Thyroid gland (tissue), 4 donors: ENCODE measurements at regions not wholly inside any gene's neighbourhood (a gene's known extent, or its start where the extent isn't known, plus 50 kb on each side); places are given as distances from the start of the nearest gene placed in this dataset. TPM values are rescaled to one million over a fixed set of nuclear protein-coding genes. Genes with fewer than 3 reads are reported as not detected.

ENCODE experiments used
- DNase-seq, 2 donors: peaks; one replicate each; pipeline ENCODE4 v3.0.0-alpha.2; 2019
- H3K27ac ChIP-seq, 3 donors: fragments of 200-600 bp; sonication (generic); 1 replicate in 2 of 3; 2 replicates in 1 of 3; pipeline ENCODE4 v1.5.1; 2016 to 2019; ENCODE audit warnings: mild to moderate bottlenecking in 1 of 3, moderate library complexity in 1 of 3
- H3K27me3 ChIP-seq: fragments of 200-600 bp; sonication (generic); one replicate; pipeline ENCODE4 v1.5.1; 2019
- H3K36me3 ChIP-seq, 2 donors: fragments of 200-600 bp; sonication (generic); one replicate each; pipeline ENCODE4 v1.5.1; 2016 to 2019
- H3K4me1 ChIP-seq, 2 donors: fragments of 200-600 bp; sonication (generic); one replicate each; pipeline ENCODE4 v1.5.1; 2017 to 2019
- H3K4me3 ChIP-seq, 3 donors: fragments of 200-600 bp; sonication (generic); replicated peaks in 1 of 3; 1 replicate in 2 of 3; 2 replicates in 1 of 3; pipeline ENCODE4 v1.5.1; 2016; ENCODE audit warnings: mild to moderate bottlenecking in 1 of 3
- H3K9me3 ChIP-seq: fragments of 200-600 bp; sonication (generic); one replicate; pipeline ENCODE4 v1.5.1; 2017
- CTCF ChIP-seq, 6 experiments: fragments of 200-600 bp in 3 of 6; fragments of 450-650 bp in 3 of 6; sonication (generic) in 3 of 6; IDR thresholded peaks; one replicate each; pipeline ENCODE4 v1.5.1; 2016 to 2019; ENCODE audit warnings: antibody characterized with exemption in 6 of 6, mild to moderate bottlenecking in 2 of 6, inconsistent platforms in 1 of 6, moderate library complexity in 1 of 6
- POLR2A ChIP-seq, 2 donors: fragments of 450-650 bp; IDR thresholded peaks; one replicate each; pipeline ENCODE4 v1.6.1; 2017; ENCODE audit warnings: antibody characterized with exemption in 2 of 2, mild to moderate bottlenecking in 2 of 2, moderate library complexity in 1 of 2
- WGBS, 2 donors: methylation state at CpG; one replicate each; pipeline ENCODE4 v1.1.5; 2017; 5-methylcytosine and 5-hydroxymethylcytosine counted together
- intact Hi-C: fragments of 100-400 bp; cut with DNase I; formaldehyde crosslinking; loops from one replicate; pipeline ENCODE4 v1.15.1; 2023
- small RNA-seq: library from RNA; depleted of rRNA; stranded (forward); fragments of <200 nt; gene quantifications from one replicate; pipeline ENCODE3, GENCODE V24; 2016

GRCh38 chr17:22569459-22570143 is 877.3 kb downstream of the KCNJ18 start:
- Histone ChIP-seq H3K4me1 (no peaks in the 10 kb centered on the region), H3K27me3 (no peaks in the 10 kb centered on the region), H3K36me3 (no peaks in the 10 kb centered on the region), H3K27ac (no peak overlapping the region), H3K4me3 (no peak overlapping the region), H3K9me3 (no peaks in the 10 kb centered on the region)
- intact Hi-C loops, result no loop called here
- WGBS, 2 donors, result 87 to 89% methylated on average over 17 to 21 of the region's 21 CpGs
- no peak for DNase-seq
- TF ChIP-seq POLR2A (IDR thresholded peaks at IDR 0.05), result no peak
- TF ChIP-seq CTCF (IDR thresholded peaks at IDR 0.05), result no peak

- Histone ChIP-seq H3K27me3 (no peaks in the 10 kb centered on the region), H3K4me3 (no peak overlapping the region), H3K4me1 (no peaks in the 10 kb centered on the region), H3K36me3 (no peaks in the 10 kb centered on the region), H3K9me3 (no peaks in the 10 kb centered on the region), H3K27ac (no peak overlapping the region)
- DNase-seq, result no peak
- intact Hi-C loops, result no loop called here
- 74 to 77% methylated on average over 17 of the region's 17 CpGs for WGBS, 2 donors
- TF ChIP-seq POLR2A (IDR thresholded peaks at IDR 0.05), result no peak
- no peak for TF ChIP-seq CTCF (IDR thresholded peaks at IDR 0.05)
Observed at GRCh38 chr17:22570144-22570845, 878.0 kb downstream of the KCNJ18 start.

- H3K27ac ChIP-seq, result no peak overlapping the region
- intact Hi-C loops, result no loop called here
- H3K4me3 ChIP-seq, result no peak overlapping the region
- H3K36me3 ChIP-seq, result no peaks in the 10 kb centered on the region
- H3K27me3 ChIP-seq, result no peaks in the 10 kb centered on the region
- DNase-seq, result no peak
- H3K4me1 ChIP-seq, result no peaks in the 10 kb centered on the region
- TF ChIP-seq POLR2A (IDR thresholded peaks at IDR 0.05) (no peak), CTCF (IDR thresholded peaks at IDR 0.05) (no peak)
- 42 to 59% methylated on average over 3 of the region's 3 CpGs for whole genome bisulfite sequencing, 2 donors
- H3K9me3 ChIP-seq, result no peaks in the 10 kb centered on the region
Observed at GRCh38 chr17:22599322-22599721, 907.0 kb downstream of the KCNJ18 start.

- H3K4me1 ChIP-seq, result no peaks in the 10 kb centered on the region
- 45 to 53% methylated on average over 2 of the region's 2 CpGs for WGBS, 2 donors
Observed at GRCh38 chr17:22600644-22601298, 908.4 kb downstream of the KCNJ18 start.

More at GRCh38 chr17:22600644-22601298, 908.4 kb downstream of the KCNJ18 start:
- intact Hi-C loops, result no loop called here
- no peak overlapping the region for H3K4me3 ChIP-seq
- no peak overlapping the region for H3K27ac ChIP-seq
- H3K9me3 ChIP-seq, result no peaks in the 10 kb centered on the region
- TF ChIP-seq CTCF (IDR thresholded peaks at IDR 0.05), result peak in 1 of 6 experiments; percentile 25
- no peak for TF ChIP-seq POLR2A (IDR thresholded peaks at IDR 0.05)
- H3K36me3 ChIP-seq, result no peaks in the 10 kb centered on the region
- no peak for DNase-seq
- H3K27me3 ChIP-seq, result no peaks in the 10 kb centered on the region

Small RNA genes in the stretch of these regions (small RNA-seq; reads per million reads assigned to genes)
- gene ABBA01006766.1 (not detected), gene NMTRS-TGA3-1 (not detected)
